Fibroblast of lung (primary cell): ENCODE measurements at regions not wholly inside any gene's neighbourhood (a gene's known extent, or its start where the extent isn't known, plus 50 kb on each side); places are given as distances from the start of the nearest gene placed in this dataset.

Experiments used
- DNase-seq, 2 donors: peaks; one replicate each; pipeline versions ENCODE4 v3.0.0 to v3.0.0-alpha.2; 2010; ENCODE audit warnings: low read depth in 2 of 2
- H2AFZ ChIP-seq: 2 replicates; pipeline ENCODE4 v1.5.1; 2012; ENCODE audit warnings: low read length, control low read depth, inconsistent platforms
- H3K27ac ChIP-seq: 2 replicates; pipeline ENCODE4 v1.5.1; 2011; ENCODE audit warnings: low read length, control low read depth; ENCODE audit not compliant: insufficient read depth
- H3K27me3 ChIP-seq: 2 replicates; pipeline ENCODE4 v1.5.1; 2011; ENCODE audit warnings: mild to moderate bottlenecking, low read length; ENCODE audit not compliant: control insufficient read depth, insufficient read depth
- H3K36me3 ChIP-seq: 2 replicates; pipeline ENCODE4 v1.5.1; 2011; ENCODE audit warnings: low read length; ENCODE audit not compliant: control insufficient read depth, insufficient read depth
- H3K4me1 ChIP-seq: 2 replicates; pipeline ENCODE4 v1.5.1; 2011; ENCODE audit warnings: low read length; ENCODE audit not compliant: control insufficient read depth, insufficient read depth; ENCODE audit errors: extremely low read depth
- H3K4me2 ChIP-seq: 2 replicates; pipeline ENCODE4 v1.5.1; 2011; ENCODE audit warnings: low read length, control low read depth; ENCODE audit not compliant: insufficient read depth; ENCODE audit errors: extremely low read depth
- H3K4me3 ChIP-seq, 4 experiments: fragments of 200-600 bp in 1 of 4; sonication (generic) in 1 of 4; replicated peaks in 1 of 4; 2 replicates each; pipeline ENCODE4 v1.5.1; 2011 to 2016; ENCODE audit warnings: low read length in 4 of 4, low read depth in 3 of 4, mild to moderate bottlenecking in 3 of 4, control low read depth in 2 of 4, inconsistent platforms in 1 of 4, mixed read lengths in 1 of 4; ENCODE audit not compliant: insufficient read depth in 1 of 4; ENCODE audit errors: control extremely low read depth in 1 of 4
- H3K79me2 ChIP-seq: 2 replicates; pipeline ENCODE4 v1.5.1; 2012; ENCODE audit warnings: mild to moderate bottlenecking, low read length, inconsistent platforms; ENCODE audit not compliant: control insufficient read depth, insufficient read depth
- H3K9ac ChIP-seq: 2 replicates; pipeline ENCODE4 v1.5.1; 2011; ENCODE audit warnings: mild to moderate bottlenecking, low read length, control low read depth; ENCODE audit not compliant: insufficient read depth
- H3K9me3 ChIP-seq: 2 replicates; pipeline ENCODE4 v1.5.1; 2012; ENCODE audit warnings: low read depth, low read length; ENCODE audit not compliant: control insufficient read depth, insufficient read depth
- H4K20me1 ChIP-seq: 2 replicates; pipeline ENCODE4 v1.5.1; 2011; ENCODE audit warnings: low read length; ENCODE audit not compliant: control insufficient read depth, insufficient read depth; ENCODE audit errors: extremely low read depth
- EZH2 ChIP-seq: IDR thresholded peaks from 2 replicates; pipeline ENCODE4 v1.5.1; 2012; ENCODE audit warnings: low read length, control low read depth, mild to moderate bottlenecking; ENCODE audit errors: missing control alignments
- TF ChIP-seq, protein P1 (sequence below), 2 donors: IDR thresholded peaks in 1 of 2; conservative IDR thresholded peaks in 1 of 2; 1 replicate in 1 of 2; 2 replicates in 1 of 2; pipeline ENCODE4 v1.5.1; 2011 to 2012; ENCODE audit warnings: low read length in 2 of 2, control low read depth in 1 of 2, inconsistent platforms in 1 of 2, low read depth in 1 of 2, mild to moderate bottlenecking in 1 of 2

DNA sequence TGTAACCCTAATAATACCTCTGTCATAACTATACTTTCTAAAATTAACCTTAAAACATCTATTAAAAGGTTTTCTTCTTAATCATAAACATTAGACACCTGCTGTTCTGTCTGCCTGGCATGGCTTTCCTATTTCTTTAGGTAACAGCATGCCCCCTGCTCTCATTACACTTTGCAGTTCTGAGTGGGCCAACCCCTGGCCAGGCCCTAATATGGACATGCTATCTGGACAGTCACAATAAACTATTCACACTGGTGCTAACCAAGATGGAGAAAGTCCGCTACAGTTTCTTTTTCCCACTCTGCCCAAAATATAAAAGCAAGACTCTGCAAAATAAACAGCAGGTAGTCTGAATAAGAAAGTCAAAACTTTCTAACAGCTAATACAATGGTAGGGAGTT is 84.0 kb downstream of the ELAPOR2 start:
- H4K20me1 ChIP-seq: no peaks in the 10 kb centered on the region
- no peak overlapping the region for H3K4me3 ChIP-seq
- no peaks in the 10 kb centered on the region for H3K9me3 ChIP-seq
- H3K36me3 ChIP-seq: no peaks in the 10 kb centered on the region
- no peaks in the 10 kb centered on the region for H3K4me1 ChIP-seq
- H3K4me2 ChIP-seq: no peak overlapping the region
- DNase-seq: no peak
- H3K79me2 ChIP-seq: no peaks in the 10 kb centered on the region
- TF ChIP-seq, protein P1, sequence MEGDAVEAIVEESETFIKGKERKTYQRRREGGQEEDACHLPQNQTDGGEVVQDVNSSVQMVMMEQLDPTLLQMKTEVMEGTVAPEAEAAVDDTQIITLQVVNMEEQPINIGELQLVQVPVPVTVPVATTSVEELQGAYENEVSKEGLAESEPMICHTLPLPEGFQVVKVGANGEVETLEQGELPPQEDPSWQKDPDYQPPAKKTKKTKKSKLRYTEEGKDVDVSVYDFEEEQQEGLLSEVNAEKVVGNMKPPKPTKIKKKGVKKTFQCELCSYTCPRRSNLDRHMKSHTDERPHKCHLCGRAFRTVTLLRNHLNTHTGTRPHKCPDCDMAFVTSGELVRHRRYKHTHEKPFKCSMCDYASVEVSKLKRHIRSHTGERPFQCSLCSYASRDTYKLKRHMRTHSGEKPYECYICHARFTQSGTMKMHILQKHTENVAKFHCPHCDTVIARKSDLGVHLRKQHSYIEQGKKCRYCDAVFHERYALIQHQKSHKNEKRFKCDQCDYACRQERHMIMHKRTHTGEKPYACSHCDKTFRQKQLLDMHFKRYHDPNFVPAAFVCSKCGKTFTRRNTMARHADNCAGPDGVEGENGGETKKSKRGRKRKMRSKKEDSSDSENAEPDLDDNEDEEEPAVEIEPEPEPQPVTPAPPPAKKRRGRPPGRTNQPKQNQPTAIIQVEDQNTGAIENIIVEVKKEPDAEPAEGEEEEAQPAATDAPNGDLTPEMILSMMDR (conservative IDR thresholded peaks at IDR 0.05 in 1 of 2, IDR thresholded peaks at IDR 0.05 in 1 of 2; ENCODE audit: low read depth in 1 of 2, low read length in 2 of 2): no peak
- TF ChIP-seq EZH2: no peak
- H3K9ac ChIP-seq: no peak overlapping the region
- H2AFZ ChIP-seq: no peak overlapping the region
- no peak overlapping the region for H3K27ac ChIP-seq
- no peaks in the 10 kb centered on the region for H3K27me3 ChIP-seq

DNA sequence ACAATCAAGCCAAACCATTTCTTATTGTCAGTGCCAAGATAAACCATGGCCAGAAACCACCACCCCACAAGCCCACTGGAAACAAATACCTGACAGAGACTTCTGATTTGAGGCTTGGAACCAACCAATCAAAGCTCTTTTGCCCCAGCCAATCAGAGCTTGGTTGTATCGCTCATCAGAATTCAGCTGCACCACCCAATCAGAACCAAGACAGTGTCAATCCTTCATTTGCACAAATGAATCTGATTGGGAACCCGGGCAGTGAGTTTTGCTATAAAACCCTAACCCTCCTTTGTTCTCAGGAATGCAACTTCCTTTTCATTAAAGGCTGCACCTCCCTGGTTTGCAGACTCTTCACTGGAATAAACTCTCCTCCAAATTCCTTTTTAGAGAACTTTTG is 87.4 kb downstream of the ELAPOR2 start:
- H3K27me3 ChIP-seq: no peaks in the 10 kb centered on the region
- H3K4me1 ChIP-seq: no peaks in the 10 kb centered on the region
- H3K9ac ChIP-seq: no peak overlapping the region
- no peak overlapping the region for H3K27ac ChIP-seq
- no peak overlapping the region for H3K4me2 ChIP-seq
- H3K36me3 ChIP-seq: no peaks in the 10 kb centered on the region
- no peaks in the 10 kb centered on the region for H3K79me2 ChIP-seq
- no peak overlapping the region for H2AFZ ChIP-seq
- TF ChIP-seq EZH2: no peak
- H3K9me3 ChIP-seq: no peaks in the 10 kb centered on the region
- DNase-seq: peak in 1 of 2 donors; percentile 45
- no peaks in the 10 kb centered on the region for H4K20me1 ChIP-seq
- H3K4me3 ChIP-seq: no peak overlapping the region

DNA sequence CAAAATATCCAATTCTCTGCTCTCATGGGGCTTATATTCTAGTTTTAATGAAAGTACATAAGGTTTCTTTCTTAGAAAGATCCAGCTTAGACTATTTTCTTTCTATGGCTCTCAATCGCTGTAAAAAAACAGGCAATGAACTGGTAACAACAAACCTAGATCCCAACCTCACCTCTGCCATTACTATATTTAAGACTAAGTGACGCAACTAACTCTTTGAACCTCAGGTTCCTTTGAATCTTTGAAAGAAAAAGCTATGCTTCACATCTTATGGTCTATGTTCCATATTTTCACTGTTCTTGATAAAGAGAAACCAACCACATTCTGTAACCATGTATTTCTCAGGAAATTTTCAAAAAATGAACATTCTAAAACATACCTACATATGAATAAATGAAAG is 88.5 kb downstream of the ELAPOR2 start:
- H3K4me2 ChIP-seq: no peak overlapping the region
- H3K79me2 ChIP-seq: no peaks in the 10 kb centered on the region
- H3K27ac ChIP-seq: no peak overlapping the region
- no peak for TF ChIP-seq EZH2
- TF ChIP-seq, protein P1 (conservative IDR thresholded peaks at IDR 0.05 in 1 of 2, IDR thresholded peaks at IDR 0.05 in 1 of 2; ENCODE audit: low read depth in 1 of 2, low read length in 2 of 2): no peak
- H3K36me3 ChIP-seq: no peaks in the 10 kb centered on the region
- no peaks in the 10 kb centered on the region for H3K27me3 ChIP-seq
- no peaks in the 10 kb centered on the region for H3K4me1 ChIP-seq
- H3K9ac ChIP-seq: no peak overlapping the region
- no peak overlapping the region for H3K4me3 ChIP-seq
- H3K9me3 ChIP-seq: no peaks in the 10 kb centered on the region
- no peak overlapping the region for H2AFZ ChIP-seq
- DNase-seq: no peak
- no peaks in the 10 kb centered on the region for H4K20me1 ChIP-seq
